Endothelial cell of umbilical vein (primary cell): ENCODE measurements at regions not wholly inside any gene's neighbourhood (a gene's known extent, or its start where the extent isn't known, plus 50 kb on each side); places are given as distances from the start of the nearest gene placed in this dataset.

Experiments used
- CTCF ChIP-seq, 2 donors: IDR thresholded peaks; 1 replicate in 1 of 2; 2 replicates in 1 of 2; pipeline ENCODE4 v1.5.1; 2011; ENCODE audit warnings: low read length in 2 of 2, mild to moderate bottlenecking in 2 of 2, moderate library complexity in 2 of 2, control low read depth in 1 of 2, inconsistent platforms in 1 of 2, low read depth in 1 of 2; ENCODE audit not compliant: insufficient read depth in 1 of 2; ENCODE audit errors: extremely low read depth in 1 of 2
- EZH2 ChIP-seq: IDR thresholded peaks from 2 replicates; pipeline ENCODE4 v1.6.1; 2012; ENCODE audit warnings: borderline replicate concordance, low read depth, mild to moderate bottlenecking, moderate library complexity, low read length, inconsistent platforms; ENCODE audit not compliant: severe bottlenecking
- MYC ChIP-seq: IDR thresholded peaks from one replicate; pipeline ENCODE4 v1.6.1; 2011; ENCODE audit warnings: mild to moderate bottlenecking, low read depth, low read length
- POLR2A ChIP-seq: IDR thresholded peaks from 2 replicates; pipeline ENCODE4 v1.6.1; 2012; ENCODE audit warnings: low read depth, mild to moderate bottlenecking, control low read depth, low read length
- POLR2AphosphoS5 ChIP-seq: IDR thresholded peaks from 2 replicates; pipeline ENCODE4 v1.6.1; 2012; ENCODE audit warnings: low read depth, mild to moderate bottlenecking, control low read depth, low read length, moderate library complexity; ENCODE audit not compliant: insufficient read depth
- TF ChIP-seq, protein P1 (sequence below): IDR thresholded peaks from 2 replicates; pipeline ENCODE4 v1.6.1; 2011; ENCODE audit not compliant: insufficient read depth, insufficient read length

DNA sequence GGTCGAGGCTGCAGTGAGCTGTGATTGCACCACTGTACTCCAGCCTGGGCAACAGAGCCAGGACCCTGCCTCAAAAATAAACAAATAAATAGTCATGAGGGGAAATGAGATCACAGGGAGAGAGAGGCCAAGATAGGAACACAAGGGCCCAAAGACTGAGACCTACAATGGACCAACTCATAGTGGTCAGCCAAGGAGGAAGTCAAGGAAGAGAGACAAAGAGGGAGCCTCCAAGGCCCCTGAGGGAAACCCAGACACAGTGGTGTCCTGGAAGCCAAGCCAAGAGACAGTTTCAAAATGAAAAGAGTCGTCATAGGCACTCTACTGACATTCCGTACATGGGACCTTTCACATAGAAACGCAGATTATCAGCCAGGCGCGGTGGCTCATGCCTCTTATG, 153.3 kb downstream of the BCOR start:
- TF ChIP-seq CTCF (IDR thresholded peaks at IDR 0.05; ENCODE audit: extremely low read depth in 1 of 2, insufficient read depth in 1 of 2, low read depth in 1 of 2, low read length in 2 of 2): no peak
- no peak for TF ChIP-seq EZH2
- no peak for TF ChIP-seq POLR2AphosphoS5
- no peak for TF ChIP-seq POLR2A
- TF ChIP-seq, protein P1, sequence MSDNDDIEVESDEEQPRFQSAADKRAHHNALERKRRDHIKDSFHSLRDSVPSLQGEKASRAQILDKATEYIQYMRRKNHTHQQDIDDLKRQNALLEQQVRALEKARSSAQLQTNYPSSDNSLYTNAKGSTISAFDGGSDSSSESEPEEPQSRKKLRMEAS: no peak
- no peak for TF ChIP-seq MYC
